GM21367 (cell line): ENCODE measurements at regions not wholly inside any gene's neighbourhood (a gene's known extent, or its start where the extent isn't known, plus 50 kb on each side); places are given as distances from the start of the nearest gene placed in this dataset.
A peak's percentile ranks its signal among the peaks of the same experiment; 100 is the strongest.

Experiments
- ATAC-seq: cut with Tn5 transposase; IDR thresholded peaks from one replicate; pipeline ENCODE4 v1.9.1; 2021; ENCODE audit not compliant: unreplicated experiment

DNA sequence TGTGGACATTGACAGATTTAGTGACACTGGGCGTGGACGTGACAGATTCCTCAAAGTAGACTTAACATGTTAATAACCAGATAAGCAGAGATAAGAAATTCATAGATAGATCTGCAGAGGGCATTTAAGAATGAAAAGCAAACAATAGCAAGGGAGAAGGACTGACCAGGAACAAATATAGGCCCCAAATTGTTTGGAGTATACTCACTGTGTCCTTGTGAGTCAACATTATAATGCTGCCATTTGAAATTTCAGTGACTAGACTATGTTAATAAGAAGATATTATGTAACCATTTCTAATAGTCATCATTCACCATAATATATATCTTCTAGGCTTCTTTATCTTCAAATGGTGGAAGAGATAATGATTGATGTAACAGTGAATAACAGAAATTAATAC is 78.1 kb upstream of the SLC38A11 start:
- ATAC-seq, result no peak

DNA sequence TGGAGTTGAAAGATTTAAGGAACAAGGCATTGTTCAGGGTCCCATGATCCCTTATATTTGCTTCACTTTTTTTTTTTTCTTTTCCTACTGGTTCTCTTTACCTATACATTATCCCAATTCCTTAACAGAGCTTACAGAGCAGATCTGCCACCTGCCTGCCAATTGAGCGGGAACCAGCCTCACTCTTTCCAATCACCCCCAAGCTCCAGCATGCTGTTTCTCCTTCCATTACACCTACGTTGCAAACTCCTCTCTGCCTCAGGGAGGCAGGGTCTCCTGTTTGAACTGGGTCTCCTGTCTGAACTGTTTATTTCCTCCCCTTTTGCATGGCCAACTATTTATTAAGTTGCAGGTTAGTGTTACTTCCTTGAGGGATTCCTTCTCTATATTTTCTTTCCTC is 77.2 kb upstream of the SLC38A11 start:
- no peak for ATAC-seq

- no peak for ATAC-seq
These were observed 68.9 kb upstream of the SLC38A11 start for GRCh38 chr2:165024199-165024598.

GRCh38 chr2:165022781-165023180 is 67.5 kb upstream of the SLC38A11 start:
- ATAC-seq, result no peak

GRCh38 chr2:165017966-165018596 is 62.8 kb upstream of the SLC38A11 start:
- ATAC-seq, result no peak

GRCh38 chr2:165016772-165017411 is 61.6 kb upstream of the SLC38A11 start:
- ATAC-seq, result peak; percentile 81

DNA sequence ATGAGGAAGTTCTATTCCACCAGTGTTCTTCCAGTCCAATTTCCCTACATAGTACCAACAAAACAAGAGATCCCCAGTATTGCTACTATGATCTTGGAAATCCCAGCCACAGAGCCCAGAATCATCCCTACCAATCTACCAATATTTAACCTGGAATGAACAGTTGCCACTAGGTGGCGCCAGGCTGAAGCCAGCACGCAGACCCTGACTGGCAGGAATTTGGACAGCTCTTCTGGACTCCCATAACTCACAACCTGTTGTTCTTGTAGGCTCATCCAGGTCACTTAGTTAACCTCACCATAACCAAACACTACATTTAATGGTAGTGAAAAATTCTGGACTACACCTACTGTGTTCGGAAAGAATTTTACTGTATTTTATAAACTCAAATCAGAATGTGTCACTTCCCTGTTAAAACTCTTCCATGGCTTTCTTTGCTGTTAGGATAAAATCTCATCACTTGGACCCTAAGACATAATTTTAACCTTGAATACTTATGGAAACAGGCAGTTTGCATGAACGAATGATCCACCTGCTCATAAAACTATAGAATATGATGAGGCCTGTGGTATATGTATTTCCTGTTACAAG is 59.8 kb upstream of the SLC38A11 start:
- ATAC-seq, result peak; percentile 84

DNA sequence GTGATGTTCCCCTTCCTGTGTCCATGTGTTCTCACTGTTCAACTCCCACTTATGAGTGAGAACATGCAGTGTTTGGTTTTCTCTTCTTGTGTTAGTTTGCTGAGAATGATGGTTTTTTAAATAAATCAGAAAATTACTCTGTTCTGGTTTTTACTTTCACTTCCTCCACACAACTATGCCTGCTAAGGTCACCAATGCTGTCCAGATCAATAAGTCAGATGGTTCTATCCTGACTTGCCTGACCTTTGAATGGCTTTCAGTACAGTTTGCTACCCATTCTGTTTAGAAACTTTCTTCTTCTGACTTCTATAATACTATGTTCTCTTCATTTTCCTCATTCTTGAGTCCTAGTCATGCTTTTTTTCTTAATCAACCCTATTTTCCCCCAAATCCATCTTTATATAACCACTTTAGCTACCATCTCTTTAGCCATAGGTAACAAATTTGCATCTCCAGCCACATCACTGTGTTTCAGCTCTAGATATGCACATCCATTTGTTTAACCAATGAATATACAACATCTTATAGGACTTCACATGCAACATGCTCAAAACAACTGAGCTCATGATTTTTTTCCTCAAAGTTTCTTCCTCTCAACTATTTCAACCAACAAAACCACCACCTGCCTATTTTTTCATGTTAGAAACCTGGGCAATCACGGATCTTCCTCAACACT is 58.8 kb upstream of the SLC38A11 start:
- peak; percentile 40 for ATAC-seq

DNA sequence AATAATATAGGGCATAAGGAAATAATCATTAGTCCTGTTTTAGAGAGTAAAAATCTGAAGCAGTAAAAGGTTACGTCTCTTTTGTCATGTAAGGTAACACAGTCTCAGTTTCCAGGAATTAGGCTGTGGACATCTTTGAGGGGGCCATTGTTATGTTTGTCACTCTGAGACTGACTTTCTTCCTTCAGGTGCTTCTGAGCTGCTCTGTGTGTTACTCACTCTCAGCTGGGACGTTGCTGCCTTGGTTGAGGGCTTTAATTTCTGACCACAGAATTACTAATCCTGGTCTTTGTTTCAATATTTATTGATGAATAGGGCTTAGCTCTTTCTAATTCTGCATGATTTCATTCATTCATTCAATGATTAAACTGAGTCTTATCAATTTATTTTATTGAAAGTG is 55.9 kb upstream of the SLC38A11 start:
- no peak for ATAC-seq

DNA sequence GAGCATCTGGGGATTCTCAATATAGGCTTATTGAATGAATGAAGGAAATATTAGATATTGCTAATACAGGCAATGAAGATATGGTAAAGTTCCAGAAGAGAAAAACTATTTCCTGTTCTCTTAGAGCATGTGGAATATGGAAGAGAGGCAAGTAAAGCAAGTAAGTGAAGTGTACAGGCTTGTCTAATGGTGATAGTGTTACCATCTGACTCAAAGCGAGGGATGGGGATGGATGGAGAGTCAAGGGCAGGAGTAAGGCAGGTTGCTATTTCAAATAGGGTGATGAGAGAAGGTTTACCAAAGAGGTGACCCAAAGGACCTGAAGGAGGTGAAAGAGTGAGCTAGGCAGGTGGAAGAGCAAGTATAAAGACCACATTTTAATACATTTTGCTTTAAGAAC is 55.2 kb upstream of the SLC38A11 start:
- ATAC-seq, result no peak

- ATAC-seq, result no peak
These were observed 54.1 kb upstream of the SLC38A11 start for GRCh38 chr2:165009466-165009865.

- no peak for ATAC-seq
These were observed 53.5 kb upstream of the SLC38A11 start for GRCh38 chr2:165008730-165009315.

DNA sequence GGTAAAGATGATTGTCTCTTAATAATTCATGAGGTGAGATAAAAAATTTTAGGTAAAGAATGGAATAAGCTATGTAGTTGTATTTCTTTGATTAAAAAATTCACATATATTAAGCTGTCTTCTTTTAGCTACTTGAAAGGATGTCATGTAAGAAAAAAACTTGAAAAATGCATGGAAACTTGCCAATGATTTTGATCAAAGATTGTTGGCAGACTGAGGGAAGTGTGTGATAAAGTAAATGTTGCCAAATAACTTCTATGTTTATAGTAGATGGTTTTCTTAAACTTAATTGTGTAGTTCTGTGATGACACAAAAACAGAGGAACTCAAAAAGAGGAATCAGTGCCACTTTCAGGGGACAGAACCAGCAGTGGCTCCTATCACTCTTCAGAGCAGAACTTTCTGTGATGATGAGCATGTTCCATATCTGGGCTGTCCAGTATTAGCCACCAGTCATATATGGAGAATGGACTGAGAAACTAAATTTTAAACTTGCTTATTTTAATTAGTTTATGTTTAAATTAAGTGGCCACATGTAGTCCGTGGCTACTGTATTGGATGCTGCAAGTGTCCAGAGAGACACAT is 51.9 kb upstream of the SLC38A11 start:
- no peak for ATAC-seq
